ENCODE measurements at regions not wholly inside any gene's neighbourhood (a gene's known extent, or its start where the extent isn't known, plus 50 kb on each side); places are given as distances from the start of the nearest gene placed in this dataset.
A peak's percentile ranks its signal among the peaks of the same experiment; 100 is the strongest.

GRCh38 chrX:14357314-14357713 lies 172.0 kb upstream of the GLRA2 start:
- Histone ChIP-seq H2AK5ac (ENCODE audit: low read length, severe bottlenecking) (no peak overlapping the region), H3K36me3 (ENCODE audit: control insufficient read depth in 1 of 2, insufficient read depth in 2 of 2, low read depth in 1 of 2, low read length in 2 of 2) (no peaks in the 10 kb centered on the region), H3K4ac (ENCODE audit: low read depth in 1 of 2, low read length in 2 of 2) (no peak overlapping the region), H3K9me3 (ENCODE audit: control insufficient read depth, low read length) (no peaks in the 10 kb centered on the region), H2BK15ac (ENCODE audit: low read depth, poor library complexity, severe bottlenecking) (no peak overlapping the region), H3K18ac (ENCODE audit: low read depth in 1 of 2, low read length in 2 of 2) (no peak overlapping the region), H2BK120ac (ENCODE audit: low read depth, low read length) (no peak overlapping the region), H3K27ac (ENCODE audit: low read length, poor library complexity, severe bottlenecking) (no peak overlapping the region), H4K8ac (ENCODE audit: low read length) (no peak overlapping the region), H2AFZ (ENCODE audit: low read depth, low read length) (no peak overlapping the region), H3K9ac (ENCODE audit: low read length) (no peak overlapping the region), H2BK12ac (ENCODE audit: low read length in 2 of 2) (no peak overlapping the region), H3K4me2 (ENCODE audit: low read length, poor library complexity, severe bottlenecking) (no peak overlapping the region), H3K79me1 (replicated peaks; ENCODE audit: low read length, poor library complexity, severe bottlenecking) (no peaks in the 10 kb centered on the region), H2BK5ac (ENCODE audit: low read depth, low read length, poor library complexity, severe bottlenecking) (no peak overlapping the region), H3K4me3 (ENCODE audit: insufficient read depth in 1 of 2, low read depth in 1 of 2, low read length in 2 of 2) (no peak overlapping the region), H3K27me3 (ENCODE audit: control insufficient read depth in 1 of 2, insufficient read depth in 1 of 2, low read length in 2 of 2) (no peaks in the 10 kb centered on the region), H3K14ac (ENCODE audit: low read length in 2 of 2) (no peak overlapping the region), H4K91ac (ENCODE audit: low read length) (no peak overlapping the region), H3K4me1 (ENCODE audit: control insufficient read depth, insufficient read depth, low read depth, low read length) (no peaks in the 10 kb centered on the region), H3K23ac (ENCODE audit: low read length in 2 of 2) (no peak overlapping the region)
- no peak for DNase-seq

- H2AK5ac ChIP-seq (ENCODE audit: low read length, severe bottlenecking), result no peak overlapping the region
- no CpG with 5 or more reads among the region's 1 CpG for WGBS
- no peaks in the 10 kb centered on the region for H3K79me1 ChIP-seq (replicated peaks; ENCODE audit: low read length, poor library complexity, severe bottlenecking)
- H2AFZ ChIP-seq (ENCODE audit: low read depth, low read length), result no peak overlapping the region
- H3K4me3 ChIP-seq (ENCODE audit: insufficient read depth in 1 of 2, low read depth in 1 of 2, low read length in 2 of 2), result no peak overlapping the region
- no peak overlapping the region for H4K91ac ChIP-seq (ENCODE audit: low read length)
- no peak overlapping the region for H3K14ac ChIP-seq (ENCODE audit: low read length in 2 of 2)
- H3K27ac ChIP-seq (ENCODE audit: low read length, poor library complexity, severe bottlenecking), result no peak overlapping the region
- H3K9ac ChIP-seq (ENCODE audit: low read length), result no peak overlapping the region
- H3K23ac ChIP-seq (ENCODE audit: low read length in 2 of 2), result no peak overlapping the region
- no peak overlapping the region for H3K4ac ChIP-seq (ENCODE audit: low read depth in 1 of 2, low read length in 2 of 2)
- no peak overlapping the region for H2BK12ac ChIP-seq (ENCODE audit: low read length in 2 of 2)
- H3K4me2 ChIP-seq (ENCODE audit: low read length, poor library complexity, severe bottlenecking), result no peak overlapping the region
- H3K4me1 ChIP-seq (ENCODE audit: control insufficient read depth, insufficient read depth, low read depth, low read length), result no peaks in the 10 kb centered on the region
- no peak overlapping the region for H2BK5ac ChIP-seq (ENCODE audit: low read depth, low read length, poor library complexity, severe bottlenecking)
- no peak overlapping the region for H4K8ac ChIP-seq (ENCODE audit: low read length)
- H2BK120ac ChIP-seq (ENCODE audit: low read depth, low read length), result no peak overlapping the region
- H3K27me3 ChIP-seq (ENCODE audit: control insufficient read depth in 1 of 2, insufficient read depth in 1 of 2, low read length in 2 of 2), result no peaks in the 10 kb centered on the region
- H3K9me3 ChIP-seq (ENCODE audit: control insufficient read depth, low read length), result no peaks in the 10 kb centered on the region
- no peaks in the 10 kb centered on the region for H3K36me3 ChIP-seq (ENCODE audit: control insufficient read depth in 1 of 2, insufficient read depth in 2 of 2, low read depth in 1 of 2, low read length in 2 of 2)
- no peak overlapping the region for H2BK15ac ChIP-seq (ENCODE audit: low read depth, poor library complexity, severe bottlenecking)
- peak; percentile 9 for DNase-seq
- no peak overlapping the region for H3K18ac ChIP-seq (ENCODE audit: low read depth in 1 of 2, low read length in 2 of 2)
These were observed 172.9 kb upstream of the GLRA2 start for GRCh38 chrX:14356401-14356800.

- no peak overlapping the region for H3K9ac ChIP-seq (ENCODE audit: low read length)
- H2BK120ac ChIP-seq (ENCODE audit: low read depth, low read length), result no peak overlapping the region
- no peak overlapping the region for H2BK15ac ChIP-seq (ENCODE audit: low read depth, poor library complexity, severe bottlenecking)
- no peak overlapping the region for H2BK12ac ChIP-seq (ENCODE audit: low read length in 2 of 2)
- H3K4me2 ChIP-seq (ENCODE audit: low read length, poor library complexity, severe bottlenecking), result no peak overlapping the region
- H3K4ac ChIP-seq (ENCODE audit: low read depth in 1 of 2, low read length in 2 of 2), result no peak overlapping the region
- H4K8ac ChIP-seq (ENCODE audit: low read length), result no peak overlapping the region
- no peaks in the 10 kb centered on the region for H3K4me1 ChIP-seq (ENCODE audit: control insufficient read depth, insufficient read depth, low read depth, low read length)
- DNase-seq, result no peak
- H3K14ac ChIP-seq (ENCODE audit: low read length in 2 of 2), result no peak overlapping the region
- H2BK5ac ChIP-seq (ENCODE audit: low read depth, low read length, poor library complexity, severe bottlenecking), result no peak overlapping the region
- H4K91ac ChIP-seq (ENCODE audit: low read length), result no peak overlapping the region
- H3K79me1 ChIP-seq (replicated peaks; ENCODE audit: low read length, poor library complexity, severe bottlenecking), result no peaks in the 10 kb centered on the region
- H3K18ac ChIP-seq (ENCODE audit: low read depth in 1 of 2, low read length in 2 of 2), result no peak overlapping the region
- H3K36me3 ChIP-seq (ENCODE audit: control insufficient read depth in 1 of 2, insufficient read depth in 2 of 2, low read depth in 1 of 2, low read length in 2 of 2), result no peaks in the 10 kb centered on the region
- H2AK5ac ChIP-seq (ENCODE audit: low read length, severe bottlenecking), result no peak overlapping the region
- H3K27ac ChIP-seq (ENCODE audit: low read length, poor library complexity, severe bottlenecking), result no peak overlapping the region
- H3K23ac ChIP-seq (ENCODE audit: low read length in 2 of 2), result no peak overlapping the region
- H3K27me3 ChIP-seq (ENCODE audit: control insufficient read depth in 1 of 2, insufficient read depth in 1 of 2, low read length in 2 of 2), result no peaks in the 10 kb centered on the region
- no peak overlapping the region for H3K4me3 ChIP-seq (ENCODE audit: insufficient read depth in 1 of 2, low read depth in 1 of 2, low read length in 2 of 2)
- no peaks in the 10 kb centered on the region for H3K9me3 ChIP-seq (ENCODE audit: control insufficient read depth, low read length)
- no peak overlapping the region for H2AFZ ChIP-seq (ENCODE audit: low read depth, low read length)
These were observed 173.8 kb upstream of the GLRA2 start for GRCh38 chrX:14355556-14355955.

- H2BK5ac ChIP-seq (ENCODE audit: low read depth, low read length, poor library complexity, severe bottlenecking), result no peak overlapping the region
- 77% methylated on average over 2 of the region's 3 CpGs for WGBS
- H3K4me2 ChIP-seq (ENCODE audit: low read length, poor library complexity, severe bottlenecking), result no peak overlapping the region
These were observed 174.8 kb upstream of the GLRA2 start for GRCh38 chrX:14354521-14354920.

More at GRCh38 chrX:14354521-14354920, 174.8 kb upstream of the GLRA2 start:
- no peaks in the 10 kb centered on the region for H3K27me3 ChIP-seq (ENCODE audit: control insufficient read depth in 1 of 2, insufficient read depth in 1 of 2, low read length in 2 of 2)
- no peak overlapping the region for H3K9ac ChIP-seq (ENCODE audit: low read length)
- H3K4ac ChIP-seq (ENCODE audit: low read depth in 1 of 2, low read length in 2 of 2), result no peak overlapping the region
- no peak overlapping the region for H2BK15ac ChIP-seq (ENCODE audit: low read depth, poor library complexity, severe bottlenecking)
- H4K8ac ChIP-seq (ENCODE audit: low read length), result no peak overlapping the region
- H3K36me3 ChIP-seq (ENCODE audit: control insufficient read depth in 1 of 2, insufficient read depth in 2 of 2, low read depth in 1 of 2, low read length in 2 of 2), result no peaks in the 10 kb centered on the region
- H4K91ac ChIP-seq (ENCODE audit: low read length), result no peak overlapping the region
- no peak overlapping the region for H2BK12ac ChIP-seq (ENCODE audit: low read length in 2 of 2)
- no peak overlapping the region for H3K18ac ChIP-seq (ENCODE audit: low read depth in 1 of 2, low read length in 2 of 2)
- H3K14ac ChIP-seq (ENCODE audit: low read length in 2 of 2), result no peak overlapping the region
- H3K4me3 ChIP-seq (ENCODE audit: insufficient read depth in 1 of 2, low read depth in 1 of 2, low read length in 2 of 2), result no peak overlapping the region
- H2AFZ ChIP-seq (ENCODE audit: low read depth, low read length), result no peak overlapping the region
- H2AK5ac ChIP-seq (ENCODE audit: low read length, severe bottlenecking), result no peak overlapping the region
- no peak for DNase-seq
- no peak overlapping the region for H2BK120ac ChIP-seq (ENCODE audit: low read depth, low read length)
- H3K27ac ChIP-seq (ENCODE audit: low read length, poor library complexity, severe bottlenecking), result no peak overlapping the region
- no peaks in the 10 kb centered on the region for H3K79me1 ChIP-seq (replicated peaks; ENCODE audit: low read length, poor library complexity, severe bottlenecking)
- no peaks in the 10 kb centered on the region for H3K4me1 ChIP-seq (ENCODE audit: control insufficient read depth, insufficient read depth, low read depth, low read length)
- H3K23ac ChIP-seq (ENCODE audit: low read length in 2 of 2), result no peak overlapping the region
- peaks cover 3% of the 10 kb centered on the region for H3K9me3 ChIP-seq (ENCODE audit: control insufficient read depth, low read length)

All from mesenchymal stem cell (in vitro differentiated cells and primary cell).